Breast epithelium (tissue), 3 donors: ENCODE measurements at regions not wholly inside any gene's neighbourhood (a gene's known extent, or its start where the extent isn't known, plus 50 kb on each side); places are given as distances from the start of the nearest gene placed in this dataset.

Source experiments
- POLR2A ChIP-seq: fragments of 450-650 bp; IDR thresholded peaks from one replicate; pipeline ENCODE4 v1.6.1; 2016; ENCODE audit warnings: antibody characterized with exemption, mild to moderate bottlenecking, moderate library complexity
- POLR2AphosphoS5 ChIP-seq, 3 donors: sonication (generic); formaldehyde crosslinking; IDR thresholded peaks; one replicate each; pipeline ENCODE4 v1.6.1; 2017; ENCODE audit warnings: antibody characterized with exemption in 3 of 3
- TF ChIP-seq, protein P1 (sequence below), 3 donors: fragments of 450-650 bp; IDR thresholded peaks; one replicate each; pipeline ENCODE4 v1.5.1; 2016 to 2017; ENCODE audit warnings: antibody characterized with exemption in 3 of 3, mild to moderate bottlenecking in 3 of 3, moderate library complexity in 3 of 3

DNA sequence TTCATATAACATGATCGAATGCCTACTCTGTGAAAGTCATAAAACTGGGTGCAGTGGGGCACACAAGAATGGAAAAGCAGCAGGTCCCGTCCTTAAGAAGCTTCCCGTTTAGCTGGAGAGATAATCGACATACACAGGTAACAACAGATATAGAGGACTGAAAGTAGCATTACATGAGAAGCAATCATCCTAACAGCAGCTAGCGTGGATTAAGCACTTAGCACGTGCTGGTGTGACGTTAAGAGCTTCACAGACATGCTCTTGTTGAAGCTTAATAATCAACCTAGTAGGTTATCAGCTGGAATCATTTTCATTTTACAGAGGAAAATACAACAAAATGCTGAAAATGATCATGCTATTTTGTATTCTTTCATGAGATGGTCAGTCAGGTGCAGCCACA is 184.8 kb downstream of the GPAM start:
- no peak for TF ChIP-seq POLR2A
- TF ChIP-seq, protein P1, sequence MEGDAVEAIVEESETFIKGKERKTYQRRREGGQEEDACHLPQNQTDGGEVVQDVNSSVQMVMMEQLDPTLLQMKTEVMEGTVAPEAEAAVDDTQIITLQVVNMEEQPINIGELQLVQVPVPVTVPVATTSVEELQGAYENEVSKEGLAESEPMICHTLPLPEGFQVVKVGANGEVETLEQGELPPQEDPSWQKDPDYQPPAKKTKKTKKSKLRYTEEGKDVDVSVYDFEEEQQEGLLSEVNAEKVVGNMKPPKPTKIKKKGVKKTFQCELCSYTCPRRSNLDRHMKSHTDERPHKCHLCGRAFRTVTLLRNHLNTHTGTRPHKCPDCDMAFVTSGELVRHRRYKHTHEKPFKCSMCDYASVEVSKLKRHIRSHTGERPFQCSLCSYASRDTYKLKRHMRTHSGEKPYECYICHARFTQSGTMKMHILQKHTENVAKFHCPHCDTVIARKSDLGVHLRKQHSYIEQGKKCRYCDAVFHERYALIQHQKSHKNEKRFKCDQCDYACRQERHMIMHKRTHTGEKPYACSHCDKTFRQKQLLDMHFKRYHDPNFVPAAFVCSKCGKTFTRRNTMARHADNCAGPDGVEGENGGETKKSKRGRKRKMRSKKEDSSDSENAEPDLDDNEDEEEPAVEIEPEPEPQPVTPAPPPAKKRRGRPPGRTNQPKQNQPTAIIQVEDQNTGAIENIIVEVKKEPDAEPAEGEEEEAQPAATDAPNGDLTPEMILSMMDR (IDR thresholded peaks at IDR 0.05): no peak
- no peak for TF ChIP-seq POLR2AphosphoS5 (IDR thresholded peaks at IDR 0.05)
